Caki2 (cell line): ENCODE measurements at regions not wholly inside any gene's neighbourhood (a gene's known extent, or its start where the extent isn't known, plus 50 kb on each side); places are given as distances from the start of the nearest gene placed in this dataset.
"Not testable (repeated sequence)": the region's sequence is repeated elsewhere in the genome, so short reads cannot be mapped to it uniquely, and the experiment has no call there.

Experiments used
- DNase-seq: peaks from one replicate; pipeline ENCODE4 v3.0.0-alpha.2; 2015; ENCODE audit warnings: low read depth
- in situ Hi-C: cut with HindIII; loops from 2 replicates; pipeline ENCODE4 v1.10.0; 2016; ENCODE audit warnings: low sequenced_read_pairs, low pct_unique_long_range_greater_than_20kb, mixed read lengths

- no peak for DNase-seq
- in situ Hi-C loops = no loop called here
Measured at GRCh38 chr13:103510007-103510535, 443.9 kb upstream of the SLC10A2 start.

- no peak for DNase-seq
- in situ Hi-C loops = no loop called here
Measured at GRCh38 chr13:103497404-103497803, 431.2 kb upstream of the SLC10A2 start.

- in situ Hi-C loops = no loop called here
- no peak for DNase-seq
Measured at GRCh38 chr13:103487841-103488240, 421.6 kb upstream of the SLC10A2 start.

GRCh38 chr13:103473081-103473480 is 406.9 kb upstream of the SLC10A2 start:
- in situ Hi-C loops = no loop called here
- no peak for DNase-seq

- peak; percentile 48 for DNase-seq
Measured at GRCh38 chr13:103471896-103472295, 405.7 kb upstream of the SLC10A2 start.

GRCh38 chr13:103469771-103470170 is 403.6 kb upstream of the SLC10A2 start:
- in situ Hi-C loops = no loop called here
- DNase-seq = no peak

More at GRCh38 chr13:103471896-103472295, 405.7 kb upstream of the SLC10A2 start:
- in situ Hi-C loops = no loop called here

GRCh38 chr13:103466761-103467160 is 400.5 kb upstream of the SLC10A2 start:
- no peak for DNase-seq

GRCh38 chr13:103460246-103460645 is 394.0 kb upstream of the SLC10A2 start:
- in situ Hi-C loops, DNase-seq: not testable (repeated sequence)

More at GRCh38 chr13:103466761-103467160, 400.5 kb upstream of the SLC10A2 start:
- in situ Hi-C loops = no loop called here

- DNase-seq, in situ Hi-C loops: not testable (repeated sequence)
Measured at GRCh38 chr13:103457050-103457449, 390.8 kb upstream of the SLC10A2 start.

- no peak for DNase-seq
Measured at GRCh38 chr13:103451656-103452055, 385.4 kb upstream of the SLC10A2 start.

GRCh38 chr13:103443604-103444003 is 377.4 kb upstream of the SLC10A2 start:
- in situ Hi-C loops = no loop called here
- DNase-seq = no peak

More at GRCh38 chr13:103451656-103452055, 385.4 kb upstream of the SLC10A2 start:
- in situ Hi-C loops = no loop called here

- in situ Hi-C loops = no loop called here
- no peak for DNase-seq
Measured at GRCh38 chr13:103437651-103438050, 371.4 kb upstream of the SLC10A2 start.

- in situ Hi-C loops = no loop called here
- no peak for DNase-seq
Measured at GRCh38 chr13:103436057-103436654, 369.9 kb upstream of the SLC10A2 start.

GRCh38 chr13:103431856-103432255 is 365.6 kb upstream of the SLC10A2 start:
- in situ Hi-C loops = no loop called here
- DNase-seq = no peak

GRCh38 chr13:103430368-103430767 is 364.2 kb upstream of the SLC10A2 start:
- in situ Hi-C loops = no loop called here
- DNase-seq = no peak

GRCh38 chr13:103410002-103410401 is 343.8 kb upstream of the SLC10A2 start:
- in situ Hi-C loops = no loop called here

GRCh38 chr13:103406967-103407366 is 340.8 kb upstream of the SLC10A2 start:
- in situ Hi-C loops = no loop called here
- no peak for DNase-seq

More at GRCh38 chr13:103410002-103410401, 343.8 kb upstream of the SLC10A2 start:
- DNase-seq = no peak

- DNase-seq = no peak
- in situ Hi-C loops = no loop called here
Measured at GRCh38 chr13:103405297-103405696, 339.1 kb upstream of the SLC10A2 start.

GRCh38 chr13:103403814-103404213 is 337.6 kb upstream of the SLC10A2 start:
- in situ Hi-C loops = no loop called here
- no peak for DNase-seq

- in situ Hi-C loops = no loop called here
- DNase-seq = no peak
Measured at GRCh38 chr13:103403148-103403740, 337.0 kb upstream of the SLC10A2 start.
